GM19372 (cell line): ENCODE measurements at regions not wholly inside any gene's neighbourhood (a gene's known extent, or its start where the extent isn't known, plus 50 kb on each side); places are given as distances from the start of the nearest gene placed in this dataset.
"Not testable (repeated sequence)": the region's sequence is repeated elsewhere in the genome, so short reads cannot be mapped to it uniquely, and the experiment has no call there.

ENCODE experiments used
- ATAC-seq: cut with Tn5 transposase; IDR thresholded peaks from one replicate; pipeline ENCODE4 v1.9.1; 2021; ENCODE audit warnings: mild to moderate bottlenecking, low read depth, moderate library complexity; ENCODE audit not compliant: unreplicated experiment

DNA sequence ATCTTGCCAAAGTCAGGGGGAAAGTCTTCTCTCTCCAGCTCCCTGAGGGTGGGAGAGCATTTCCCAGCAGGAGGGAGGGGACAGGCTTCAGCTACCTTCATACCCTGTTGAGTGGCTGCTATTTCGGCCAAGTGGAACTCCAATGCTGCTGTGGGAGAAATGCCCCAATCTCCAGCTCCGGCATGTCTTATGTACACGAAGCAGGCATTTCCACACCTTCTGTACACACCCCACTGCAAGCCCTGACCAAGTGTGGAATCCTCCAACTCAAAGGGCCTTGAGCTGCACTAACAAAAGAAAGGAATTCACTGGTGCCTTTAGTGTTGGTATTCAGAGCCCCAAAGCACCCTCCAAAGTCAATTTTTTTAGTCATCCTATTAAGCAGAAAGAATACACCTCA lies 313.6 kb upstream of the NT5E start:
- ATAC-seq, result no peak

- no peak for ATAC-seq
Measured at GRCh38 chr6:85135376-85136094, 314.3 kb upstream of the NT5E start.

DNA sequence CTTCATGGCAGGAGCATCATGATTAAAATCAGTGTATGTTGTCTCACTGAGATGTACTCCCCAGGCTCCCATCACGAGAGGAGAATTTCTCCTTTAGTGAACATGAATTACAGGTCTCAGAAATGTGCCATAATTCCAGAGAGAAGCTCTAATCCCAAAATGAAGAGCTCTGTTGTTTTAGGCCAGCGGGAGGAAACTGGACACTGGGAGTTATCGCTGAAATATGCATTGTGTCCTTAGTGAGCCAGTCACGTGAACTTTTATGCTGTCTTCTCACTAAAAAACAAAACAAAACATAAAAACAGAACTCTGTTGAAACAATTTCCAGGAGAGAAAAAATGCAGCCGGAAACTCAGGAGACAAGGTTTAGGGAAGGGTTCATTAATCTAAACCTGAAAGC lies 315.7 kb upstream of the NT5E start:
- ATAC-seq, result no peak

DNA sequence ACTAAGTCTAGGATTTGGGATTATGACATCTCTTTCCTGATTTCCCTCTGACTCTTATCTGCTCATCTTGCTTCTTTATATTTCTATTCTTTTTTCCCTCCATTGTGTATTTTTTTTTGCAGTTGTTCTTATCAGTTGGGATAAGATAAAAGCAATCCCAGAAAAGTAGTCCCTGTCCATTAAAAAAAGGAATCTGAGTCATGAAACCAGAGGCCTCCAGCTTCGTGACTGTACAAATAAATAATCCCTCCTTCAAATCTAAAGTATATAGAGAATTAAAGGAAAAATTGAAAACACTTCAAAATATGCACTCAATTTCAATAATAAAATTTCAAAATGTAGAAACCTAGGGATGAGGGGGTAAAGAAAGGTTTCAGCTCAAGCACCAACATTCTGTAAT lies 317.8 kb upstream of the NT5E start:
- ATAC-seq, result no peak

- ATAC-seq, result no peak
Measured at GRCh38 chr6:85130743-85131142, 319.1 kb upstream of the NT5E start.

DNA sequence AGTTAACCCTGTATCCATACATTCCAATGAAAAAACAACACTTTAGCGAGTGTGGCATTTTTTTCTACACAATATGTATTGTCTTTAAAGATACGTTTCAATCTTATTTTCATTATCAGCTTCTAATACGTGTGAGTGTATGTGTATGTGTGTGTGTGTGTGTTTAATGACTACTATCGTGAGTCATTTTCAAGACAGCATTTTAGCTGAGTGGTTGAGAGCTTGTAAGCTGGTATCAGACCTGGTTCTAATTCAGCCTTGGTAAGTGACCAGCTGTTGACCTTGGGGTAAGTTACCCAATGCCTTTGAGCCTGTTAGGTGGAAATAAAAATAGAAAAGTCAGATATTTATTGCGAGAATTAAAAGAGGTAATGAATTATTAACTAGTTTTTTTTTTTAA lies 320.0 kb upstream of the NT5E start:
- no peak for ATAC-seq

- ATAC-seq, result no peak
Measured at GRCh38 chr6:85128781-85129180, 321.1 kb upstream of the NT5E start.

- not testable (repeated sequence) for ATAC-seq
Measured at GRCh38 chr6:85128256-85128655, 321.6 kb upstream of the NT5E start.

DNA sequence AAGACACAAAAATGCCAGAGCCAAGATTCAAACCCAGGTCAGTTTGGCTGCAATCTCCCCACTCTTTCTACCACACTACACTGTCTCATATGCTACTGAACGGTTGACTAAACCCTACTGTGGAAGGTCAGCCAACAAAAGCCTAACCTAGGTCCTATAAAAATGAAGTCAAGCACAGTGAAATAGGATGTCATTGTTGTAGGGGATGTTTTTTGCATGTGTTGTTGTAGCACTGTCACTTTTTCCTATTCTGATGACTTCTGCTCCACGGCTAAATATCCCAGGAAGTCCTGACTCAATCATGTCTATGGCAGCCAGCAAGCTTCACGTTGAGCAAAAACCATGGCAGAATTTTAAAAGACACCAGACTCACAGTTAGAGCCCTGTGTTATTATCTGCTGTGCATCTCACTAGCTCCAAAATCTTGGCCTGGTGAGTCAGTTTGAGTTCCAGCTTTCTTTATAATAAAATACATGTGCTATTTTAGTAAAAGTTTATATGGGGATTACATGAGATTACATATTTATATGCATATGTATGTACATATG lies 322.1 kb upstream of the NT5E start:
- no peak for ATAC-seq

DNA sequence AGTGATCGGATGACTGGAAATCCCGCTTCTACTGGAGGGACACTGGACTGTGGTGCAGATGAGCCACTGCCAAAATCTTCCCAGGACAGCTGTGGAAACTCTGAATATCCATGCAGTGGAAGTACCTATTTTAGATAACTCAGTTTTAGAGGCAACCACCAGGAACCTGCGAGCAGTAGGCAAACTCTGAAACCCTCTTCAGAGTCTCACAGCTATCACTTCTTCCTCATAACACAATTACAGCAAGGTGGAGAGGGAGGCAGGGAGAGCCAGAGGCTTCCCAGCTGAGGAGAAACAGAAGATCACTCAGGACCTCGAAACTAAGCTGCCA lies 322.8 kb upstream of the NT5E start:
- no peak for ATAC-seq

DNA sequence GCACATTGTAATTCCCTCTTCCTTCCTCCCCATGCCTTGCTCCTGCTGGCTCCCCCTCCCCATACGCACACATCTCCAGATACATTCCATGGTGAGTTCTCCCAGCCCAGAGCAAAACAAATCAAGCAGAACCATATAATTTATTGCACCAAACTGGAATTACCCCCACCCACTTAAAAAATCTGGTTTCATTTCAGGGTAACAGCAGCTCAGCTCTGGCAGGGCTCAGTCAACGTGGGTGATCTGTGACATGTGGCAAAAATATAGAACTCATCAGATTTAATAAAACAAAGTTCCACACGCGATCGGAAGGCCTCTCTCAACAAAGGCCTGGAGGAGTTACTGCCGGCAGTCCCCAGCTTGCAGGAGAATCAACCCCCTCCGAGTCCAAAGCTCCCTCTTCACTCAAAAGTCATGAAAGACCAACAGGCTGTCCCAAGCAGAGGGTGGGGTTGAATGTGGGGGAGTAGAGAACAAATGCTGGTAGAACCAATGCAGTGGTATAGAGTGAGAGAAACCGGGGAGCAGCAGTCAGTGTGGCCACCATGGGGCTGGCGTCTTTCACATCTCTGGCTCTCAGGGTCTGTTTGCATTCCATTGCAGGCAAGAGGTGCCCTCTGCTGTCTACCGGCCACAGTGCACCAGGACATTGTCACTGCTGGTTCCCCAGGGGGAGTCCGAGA lies 323.3 kb upstream of the NT5E start:
- ATAC-seq, result peak; percentile 54

GRCh38 chr6:85125526-85125925 lies 324.4 kb upstream of the NT5E start:
- ATAC-seq, result no peak

GRCh38 chr6:85124472-85125354 lies 325.2 kb upstream of the NT5E start:
- ATAC-seq, result no peak

DNA sequence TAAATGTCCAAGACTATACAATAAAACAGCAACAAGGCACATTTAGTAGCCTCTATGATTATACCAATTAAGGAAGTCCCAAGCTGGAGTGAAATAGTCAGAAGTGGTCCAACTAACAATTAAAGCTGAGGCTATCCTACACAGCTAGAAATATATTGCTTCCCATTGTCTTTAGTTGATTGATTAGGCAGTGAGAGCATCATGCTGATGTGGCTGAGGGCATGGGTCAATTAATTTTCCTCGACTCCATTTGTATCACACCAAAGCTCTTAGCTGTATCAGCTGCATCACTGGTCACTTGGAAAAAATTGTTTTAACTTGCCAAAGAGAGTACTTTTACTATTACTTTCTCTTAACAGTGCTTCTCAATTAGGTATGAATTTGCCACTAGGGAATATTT lies 328.7 kb upstream of the NT5E start:
- ATAC-seq, result no peak

- no peak for ATAC-seq
Measured at GRCh38 chr6:85118652-85119235, 331.1 kb upstream of the NT5E start.

- no peak for ATAC-seq
Measured at GRCh38 chr6:85118233-85118632, 331.6 kb upstream of the NT5E start.

DNA sequence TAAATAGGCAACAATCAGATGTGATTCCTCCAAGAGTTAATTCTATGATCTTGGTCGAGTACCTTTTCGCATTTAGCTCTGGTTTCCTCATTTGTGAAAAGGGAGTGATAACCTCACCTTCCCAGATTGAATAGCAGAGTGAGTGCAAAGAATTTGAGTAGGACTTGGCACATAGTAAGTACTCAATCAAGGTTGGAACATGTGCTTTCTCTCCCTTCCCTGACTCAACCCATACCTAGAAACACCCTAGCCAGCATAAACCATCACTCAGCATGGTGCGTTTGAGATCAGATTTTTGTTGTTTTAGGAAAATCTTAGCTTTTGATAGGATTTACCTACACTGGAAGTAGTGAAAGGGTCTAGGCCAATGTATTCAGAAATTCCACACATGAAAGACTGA lies 333.4 kb upstream of the NT5E start:
- ATAC-seq, result no peak

DNA sequence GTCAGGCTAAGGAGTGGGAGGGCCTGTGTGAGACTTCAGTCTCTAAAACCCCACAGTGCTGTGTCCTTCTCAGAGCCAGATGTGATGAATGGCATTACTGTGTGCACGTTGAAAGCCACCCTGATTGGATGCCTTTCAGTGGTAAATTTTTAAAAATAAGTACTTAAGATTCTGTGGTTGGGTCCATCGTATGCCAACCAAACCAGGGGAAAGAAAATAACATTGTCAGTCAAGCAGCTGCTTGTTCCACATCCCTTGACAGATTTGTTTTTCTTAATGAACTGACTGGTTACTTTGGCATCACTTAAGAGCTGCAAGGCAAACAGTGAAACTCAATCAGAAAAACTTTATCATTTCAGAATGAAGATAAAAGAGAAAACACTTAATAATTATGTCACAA lies 334.0 kb upstream of the NT5E start:
- no peak for ATAC-seq

GRCh38 chr6:85115376-85115775 lies 334.5 kb upstream of the NT5E start:
- no peak for ATAC-seq

- no peak for ATAC-seq
Measured at GRCh38 chr6:85114581-85114935, 335.3 kb upstream of the NT5E start.
